Psoas muscle (tissue), 7 donors: ENCODE measurements at regions not wholly inside any gene's neighbourhood (a gene's known extent, or its start where the extent isn't known, plus 50 kb on each side); places are given as distances from the start of the nearest gene placed in this dataset.

Experiments
- ATAC-seq, 4 donors: fragments of 200-7000 bp; cut with Tn5 transposase; one replicate each; pipeline ENCODE4 v1.9.1; 2020; ENCODE audit warnings: moderate library complexity in 3 of 4, mild to moderate bottlenecking in 2 of 4
- DNase-seq, 2 donors: peaks; one replicate each; pipeline ENCODE4 v3.0.0-alpha.2; 2020
- H3K27ac ChIP-seq: fragments of 200-600 bp; one replicate; pipeline ENCODE4 v1.8.0; 2022
- H3K27me3 ChIP-seq, 3 donors: fragments of 200-600 bp in 1 of 3; one replicate each; pipeline versions ENCODE4 v1.6.1 to v1.8.0; 2013 to 2022; ENCODE audit warnings: low read length in 2 of 3, mild to moderate bottlenecking in 2 of 3, moderate library complexity in 1 of 3; ENCODE audit not compliant: insufficient read depth in 3 of 3
- H3K36me3 ChIP-seq, 2 donors: fragments of 200-600 bp in 1 of 2; one replicate each; pipeline versions ENCODE4 v1.6.1 to v1.8.0; 2013 to 2022; ENCODE audit warnings: low read depth in 1 of 2, mild to moderate bottlenecking in 1 of 2, moderate library complexity in 1 of 2; ENCODE audit not compliant: insufficient read depth in 1 of 2
- H3K4me1 ChIP-seq: fragments of 200-600 bp; one replicate; pipeline ENCODE4 v1.8.0; 2022
- H3K4me3 ChIP-seq: fragments of 200-600 bp; one replicate; pipeline ENCODE4 v1.8.0; 2022; ENCODE audit warnings: mild to moderate bottlenecking
- H3K9me3 ChIP-seq: fragments of 200-600 bp; one replicate; pipeline ENCODE4 v1.8.0; 2022
- CTCF ChIP-seq: fragments of 200-600 bp; IDR thresholded peaks from one replicate; pipeline ENCODE4 v1.8.0; 2022; ENCODE audit warnings: antibody characterized with exemption
- WGBS, 3 donors: extraction: QIAGEN DNeasy Blood & Tissue Kit; methylation state at CpG; one replicate each; pipeline versions ENCODE4 v1.1.6 to v1.1.7; 2013; 5-methylcytosine and 5-hydroxymethylcytosine counted together
- intact Hi-C, 2 donors: fragments of 100-400 bp; cut with DNase I; formaldehyde crosslinking; loops; one replicate each; pipeline versions ENCODE4 v1.11.0 to v1.14.2; 2022
- donor health status: healthy with polysubstance abuse.
- donor health status: DM: no; HTN: no; CAD: no; lungs with moderate emphysema.
- donor health status: Bipolar disorder and iron deficiency.
- donor health status: healthy.
- donor health status: DM: yes; HTN: yes; CAD: no.
- donor health status: DM: no; HTN: no; CAD: no.
- donor health status: DM: yes; HTN: yes; CAD: no.

GRCh38 chr10:62924344-62924748 lies 108.2 kb upstream of the EGR2 start:
- Histone ChIP-seq H3K4me3 (no peak overlapping the region), H3K4me1 (no peaks in the 10 kb centered on the region), H3K27me3 (no peaks in the 10 kb centered on the region), H3K27ac (no peak overlapping the region), H3K9me3 (no peaks in the 10 kb centered on the region), H3K36me3 (no peaks in the 10 kb centered on the region)
- DNase-seq: no peak
- intact Hi-C loops: no loop called here
- no peak for ATAC-seq
- 46 to 71% (median 68%) methylated on average over 20 of the region's 20 CpGs for WGBS, 3 donors
- TF ChIP-seq CTCF: no peak

- DNase-seq (no peak), ATAC-seq (no peak)
- H3K9me3 ChIP-seq: no peaks in the 10 kb centered on the region
- 90 to 93% (median 91%) methylated on average over 3 of the region's 3 CpGs for WGBS, 3 donors
- H3K27me3 ChIP-seq: no peaks in the 10 kb centered on the region
- H3K36me3 ChIP-seq: no peaks in the 10 kb centered on the region
- H3K4me1 ChIP-seq: no peaks in the 10 kb centered on the region
- TF ChIP-seq CTCF: no peak
- intact Hi-C loops: no loop called here
- H3K27ac ChIP-seq: no peak overlapping the region
- H3K4me3 ChIP-seq: no peak overlapping the region
These were observed 103.6 kb upstream of the EGR2 start for GRCh38 chr10:62919776-62920175.

GRCh38 chr10:62917475-62918238 lies 101.5 kb upstream of the EGR2 start:
- no peak for TF ChIP-seq CTCF
- 63 to 75% (median 72%) methylated on average over 9 of the region's 9 CpGs for WGBS, 3 donors
- no peaks in the 10 kb centered on the region for H3K4me1 ChIP-seq
- H3K36me3 ChIP-seq: no peaks in the 10 kb centered on the region
- no peak overlapping the region for H3K27ac ChIP-seq
- ATAC-seq: no peak
- intact Hi-C loops: no loop called here
- no peak overlapping the region for H3K4me3 ChIP-seq
- no peaks in the 10 kb centered on the region for H3K27me3 ChIP-seq
- H3K9me3 ChIP-seq: no peaks in the 10 kb centered on the region
- DNase-seq: no peak

DNA sequence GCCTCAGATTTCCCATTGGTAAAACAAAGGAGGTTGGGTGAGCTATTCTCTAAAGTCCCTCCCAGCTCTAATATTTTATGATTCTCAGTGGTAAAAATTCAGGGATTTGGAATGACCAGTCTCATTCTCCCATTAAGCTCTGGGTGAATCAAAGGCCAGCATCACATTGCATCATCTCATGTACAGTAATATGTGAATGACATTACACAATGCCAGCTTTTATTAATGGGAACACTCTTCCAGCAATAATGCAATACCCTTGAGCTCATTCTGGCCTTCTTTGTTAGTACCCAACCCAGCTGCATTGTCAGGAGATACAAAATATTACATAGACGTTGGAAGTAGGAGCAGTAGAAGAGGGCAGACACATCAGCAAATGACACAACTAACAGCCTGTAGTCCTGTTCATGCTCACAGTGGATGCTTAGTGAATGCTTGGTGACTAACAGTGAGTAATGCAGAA lies 100.0 kb upstream of the EGR2 start:
- no peaks in the 10 kb centered on the region for H3K27me3 ChIP-seq
- no peaks in the 10 kb centered on the region for H3K9me3 ChIP-seq
- no peak overlapping the region for H3K27ac ChIP-seq
- no peaks in the 10 kb centered on the region for H3K36me3 ChIP-seq
- H3K4me1 ChIP-seq: no peaks in the 10 kb centered on the region
- H3K4me3 ChIP-seq: no peak overlapping the region
- DNase-seq (no peak), ATAC-seq (peak in 3 of 4 donors; percentile 65 to 67 (median 65))
- 19 to 50% (median 33%) methylated on average over 1 of the region's 1 CpG for WGBS, 3 donors
- no peak for TF ChIP-seq CTCF
- intact Hi-C loops: no loop called here

GRCh38 chr10:62915158-62915557 lies 99.0 kb upstream of the EGR2 start:
- no peaks in the 10 kb centered on the region for H3K36me3 ChIP-seq
- no peaks in the 10 kb centered on the region for H3K9me3 ChIP-seq
- no peaks in the 10 kb centered on the region for H3K27me3 ChIP-seq
- H3K4me1 ChIP-seq: no peaks in the 10 kb centered on the region
- ATAC-seq (no peak), DNase-seq (no peak)
- no peak overlapping the region for H3K27ac ChIP-seq
- intact Hi-C loops: no loop called here
- TF ChIP-seq CTCF: no peak
- H3K4me3 ChIP-seq: no peak overlapping the region
